Calu3 (cell line): ENCODE measurements at regions not wholly inside any gene's neighbourhood (a gene's known extent, or its start where the extent isn't known, plus 50 kb on each side); places are given as distances from the start of the nearest gene placed in this dataset.
A peak's percentile ranks its signal among the peaks of the same experiment; 100 is the strongest.

Source experiments
- BruUV-seq: library from RNA; stranded (reverse); fragments of 400-500 nt; replicated peaks from 2 replicates; lab custom pipeline; 2021; lab: Mats Ljungman, UMichigan
- CTCF ChIA-PET: fragments of 300-600 bp; sonication (Branson Sonifier 250); formaldehyde crosslinking; loops from one replicate; lab custom pipeline; 2022; ENCODE audit warnings: antibody characterized with exemption; lab: Charles Lee
- DNase-seq: peaks from one replicate; pipeline ENCODE4 v3.0.0; 2022
- H3K27ac Mint-ChIP-seq: one replicate; pipeline ENCODE4 v1.8.0; 2022; ENCODE audit warnings: mixed read lengths; ENCODE audit not compliant: unreplicated experiment
- H3K27me3 Mint-ChIP-seq: one replicate; pipeline ENCODE4 v1.8.0; 2022; ENCODE audit warnings: mixed read lengths; ENCODE audit not compliant: unreplicated experiment
- H3K36me3 Mint-ChIP-seq: one replicate; pipeline ENCODE4 v1.8.0; 2022; ENCODE audit warnings: mild to moderate bottlenecking, moderate library complexity, mixed read lengths; ENCODE audit not compliant: insufficient read depth, unreplicated experiment
- H3K4me1 Mint-ChIP-seq: one replicate; pipeline ENCODE4 v1.8.0; 2022; ENCODE audit warnings: mild to moderate bottlenecking, low read depth, mixed read lengths; ENCODE audit not compliant: unreplicated experiment
- H3K4me3 Mint-ChIP-seq: one replicate; pipeline ENCODE4 v1.8.0; 2022; ENCODE audit warnings: mild to moderate bottlenecking, low read depth, moderate library complexity, mixed read lengths; ENCODE audit not compliant: unreplicated experiment
- H3K9me3 Mint-ChIP-seq: one replicate; pipeline ENCODE4 v1.8.0; 2022; ENCODE audit warnings: low read depth, mixed read lengths; ENCODE audit not compliant: unreplicated experiment
- CTCF ChIP-seq: fragments of 200-600 bp; IDR thresholded peaks from one replicate; pipeline ENCODE4 v1.8.0; 2022; ENCODE audit warnings: antibody characterized with exemption; ENCODE audit not compliant: unreplicated experiment
- intact Hi-C: fragments of 100-400 bp; cut with micrococcal nuclease; formaldehyde crosslinking; loops from one replicate; pipeline ENCODE4 v1.10.0; 2022; ENCODE audit not compliant: unreplicated experiment

- Mint-ChIP-seq H3K36me3 (no peaks in the 10 kb centered on the region), H3K4me1 (peaks cover 44% of the 10 kb centered on the region), H3K4me3 (no peak overlapping the region), H3K9me3 (no peaks in the 10 kb centered on the region), H3K27ac (no peak overlapping the region), H3K27me3 (no peaks in the 10 kb centered on the region)
- TF ChIP-seq CTCF: no peak
- intact Hi-C loops: no loop called here
- CTCF ChIA-PET: no interaction called here
- no TSS peak for BruUV-seq
- DNase-seq: no peak
Measured at GRCh38 chr4:56243107-56243506, 144.2 kb downstream of the AASDH start.

DNA sequence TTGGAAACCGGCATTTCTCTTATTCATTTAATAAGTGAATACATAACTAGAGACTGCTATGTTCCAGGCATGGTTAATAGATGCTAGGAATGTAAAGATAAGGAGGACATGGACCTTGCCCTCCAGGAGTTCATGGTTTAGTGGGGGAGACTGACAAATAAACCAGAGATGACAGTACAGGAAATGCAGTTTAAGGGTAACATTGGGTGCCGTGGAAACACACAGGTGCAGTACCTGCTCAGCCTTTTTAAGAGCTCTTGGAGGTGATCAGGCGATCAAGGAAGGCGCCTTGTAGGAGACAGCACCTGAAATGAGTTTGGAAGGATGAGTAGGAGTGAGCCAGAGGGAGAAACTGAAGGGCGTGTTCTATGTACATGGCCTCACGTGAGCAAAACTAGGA, 145.8 kb downstream of the AASDH start:
- Mint-ChIP-seq H3K9me3 (no peaks in the 10 kb centered on the region), H3K4me3 (peak overlapping the region; percentile 24), H3K27ac (peak overlapping the region; percentile 33), H3K36me3 (no peaks in the 10 kb centered on the region), H3K27me3 (no peaks in the 10 kb centered on the region), H3K4me1 (peaks cover 36% of the 10 kb centered on the region)
- BruUV-seq: no TSS peak
- CTCF ChIA-PET: interaction anchor here (0.6 kb wide), 1 partner anchor 26 kb away, joined by 3 read pairs; no protein-coding TSS in a partner anchor
- no peak for DNase-seq
- intact Hi-C loops: loop anchor here (2.0 kb wide), 2 partner anchors 25 to 59 kb away; no protein-coding TSS in a partner anchor
- TF ChIP-seq CTCF: no peak

DNA sequence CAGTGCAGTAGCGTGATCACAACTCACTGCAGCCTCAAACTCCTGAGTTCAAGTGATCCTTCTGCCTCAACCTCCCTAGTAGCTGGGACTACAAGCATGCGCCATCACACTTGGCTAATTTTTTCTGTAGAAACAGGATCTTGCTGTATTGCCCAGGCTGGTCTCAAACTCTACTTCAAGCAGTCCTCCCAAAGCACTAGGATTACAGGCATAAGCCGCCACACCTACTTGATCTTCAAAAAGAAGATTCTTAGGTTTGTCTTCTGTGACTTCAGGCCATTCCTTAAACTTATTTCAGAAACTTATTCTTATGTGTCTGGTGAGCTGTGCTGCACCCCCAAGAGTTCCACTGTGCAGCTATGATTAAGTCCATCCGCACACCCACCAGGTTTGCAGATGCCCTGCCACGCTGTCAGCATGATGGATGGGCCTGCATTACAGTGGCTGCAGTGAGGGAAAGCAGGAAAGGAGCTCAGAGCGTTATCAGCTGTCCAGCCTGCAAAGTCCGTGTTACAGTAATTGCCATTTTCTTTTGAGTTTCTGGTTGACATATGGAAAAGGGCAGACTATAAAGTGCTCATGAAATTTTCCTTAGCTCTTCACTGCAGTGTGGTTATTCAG, 146.6 kb downstream of the AASDH start:
- H3K9me3 Mint-ChIP-seq: no peaks in the 10 kb centered on the region
- H3K4me1 Mint-ChIP-seq: peaks cover 36% of the 10 kb centered on the region
- no peak for DNase-seq
- peak overlapping the region; percentile 33 for H3K27ac Mint-ChIP-seq
- CTCF ChIA-PET: interaction anchor here (0.6 kb wide), 1 partner anchor 26 kb away, joined by 3 read pairs; no protein-coding TSS in a partner anchor
- H3K4me3 Mint-ChIP-seq: peak overlapping the region; percentile 24
- no peaks in the 10 kb centered on the region for H3K27me3 Mint-ChIP-seq
- intact Hi-C loops: loop anchor here (2.0 kb wide), 2 partner anchors 24 to 60 kb away; no protein-coding TSS in a partner anchor
- no TSS peak for BruUV-seq
- no peak for TF ChIP-seq CTCF
- no peaks in the 10 kb centered on the region for H3K36me3 Mint-ChIP-seq

DNA sequence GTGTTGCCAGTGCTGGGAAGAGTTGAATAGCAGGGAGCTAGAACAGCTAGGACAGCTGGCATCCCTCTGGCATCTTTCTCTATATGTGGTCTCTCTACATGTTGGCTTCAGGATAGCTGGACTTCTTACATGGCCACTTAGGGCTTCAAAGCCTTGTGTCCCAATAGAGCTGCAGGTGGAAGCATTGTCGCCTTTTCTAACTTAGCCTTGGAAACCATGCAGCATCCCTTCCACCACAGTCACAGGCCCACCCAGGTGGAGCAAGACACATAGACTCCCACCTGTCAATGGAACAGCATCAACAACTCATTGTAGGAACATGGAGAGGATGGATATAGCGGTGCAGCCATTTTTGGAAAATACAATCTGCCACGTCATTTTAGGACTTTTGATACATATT, 149.0 kb downstream of the AASDH start:
- Mint-ChIP-seq H3K27me3 (no peaks in the 10 kb centered on the region), H3K9me3 (no peaks in the 10 kb centered on the region), H3K4me3 (no peak overlapping the region), H3K36me3 (no peaks in the 10 kb centered on the region), H3K4me1 (peaks cover 23% of the 10 kb centered on the region), H3K27ac (no peak overlapping the region)
- no peak for TF ChIP-seq CTCF
- no TSS peak for BruUV-seq
- no peak for DNase-seq
- intact Hi-C loops: no loop called here
- CTCF ChIA-PET: no interaction called here
